NCI-H774 (cell line): ENCODE measurements at regions not wholly inside any gene's neighbourhood (a gene's known extent, or its start where the extent isn't known, plus 50 kb on each side); places are given as distances from the start of the nearest gene placed in this dataset.
"Not testable (repeated sequence)": the region's sequence is repeated elsewhere in the genome, so short reads cannot be mapped to it uniquely, and the experiment has no call there.

Source experiments
- DNase-seq: peaks from one replicate; lab custom pipeline; 2025; lab: John Stamatoyannopoulos, UW

DNA sequence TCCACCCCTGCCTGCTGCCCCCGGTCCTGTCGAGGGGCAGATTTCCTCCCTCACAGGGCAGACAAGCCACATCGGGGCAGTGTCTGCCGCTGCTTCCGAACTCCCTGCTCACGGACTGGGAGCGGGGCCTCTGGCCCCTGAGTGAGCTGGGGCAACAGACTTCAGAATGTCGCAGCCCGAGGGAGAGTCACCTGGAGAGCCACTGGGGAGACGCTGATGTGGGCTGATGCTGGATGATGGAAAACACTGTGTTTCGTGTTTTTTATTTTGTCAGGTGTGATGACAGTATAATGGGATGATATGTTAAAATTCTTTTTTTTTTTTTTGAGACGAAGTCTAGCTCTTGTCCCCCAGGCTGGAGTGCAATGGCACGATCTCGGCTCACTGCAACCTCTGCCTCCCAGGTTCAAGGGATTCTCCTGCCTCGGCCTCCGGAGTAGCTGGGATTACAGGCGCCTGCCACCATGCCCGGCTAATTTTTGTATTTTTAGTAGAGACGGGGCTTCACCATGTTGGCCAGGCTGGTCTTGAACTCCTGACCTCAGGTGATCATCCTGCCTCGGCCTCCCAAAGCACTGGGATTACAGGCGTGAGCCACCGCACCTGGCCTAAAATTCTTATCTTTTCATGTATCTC lies 52.1 kb upstream of the SEPTIN5 start:
- DNase-seq, result not testable (repeated sequence)

- no peak for DNase-seq
These were observed 51.0 kb upstream of the SEPTIN5 start for GRCh38 chr22:19663286-19663815.

DNA sequence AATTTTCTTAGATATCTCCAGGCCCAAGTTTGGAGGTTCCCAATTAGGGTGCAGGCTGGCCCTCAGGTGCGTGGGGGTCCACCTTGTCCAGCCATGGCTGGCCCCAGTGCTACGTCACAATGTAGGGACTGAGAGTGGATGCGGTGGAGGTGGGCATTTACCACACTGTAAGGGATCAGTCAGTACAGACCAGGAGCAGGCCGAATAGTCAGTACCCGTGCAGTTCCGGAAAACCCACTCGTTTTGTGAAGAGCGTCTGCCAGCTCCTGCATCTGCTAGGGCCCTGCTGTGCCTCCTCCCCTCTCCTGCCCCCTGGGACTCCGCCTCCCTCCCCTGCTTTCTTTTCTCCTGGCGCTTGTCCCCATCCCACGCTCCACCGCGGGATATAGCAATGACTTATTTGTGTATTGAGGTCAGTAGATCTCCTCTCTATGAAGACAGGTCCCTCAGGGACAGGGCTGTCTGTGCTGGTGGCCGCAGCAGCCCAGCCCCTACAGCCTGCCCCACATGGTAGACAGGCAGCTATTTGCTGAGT lies 50.4 kb upstream of the SEPTIN5 start:
- DNase-seq, result no peak

DNA sequence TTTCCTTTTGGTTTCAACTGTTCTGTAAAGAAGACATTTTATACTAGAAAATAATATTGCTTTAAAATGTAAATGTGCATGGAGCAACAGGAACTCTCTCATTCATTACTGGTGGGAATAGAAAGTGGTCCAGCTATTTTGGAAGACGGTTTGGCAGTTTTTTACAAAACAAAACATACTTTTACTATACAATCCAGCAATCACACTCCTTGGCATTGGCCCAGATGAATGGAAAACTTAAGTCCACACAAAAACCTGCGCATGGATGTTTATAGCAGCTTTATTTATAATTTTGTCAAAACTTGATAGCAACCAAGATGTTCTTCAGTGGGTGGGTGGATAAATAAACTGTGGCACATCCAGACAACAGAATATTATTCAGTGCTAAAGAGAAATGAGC lies 49.9 kb upstream of the SEPTIN5 start:
- no peak for DNase-seq
